HEK293 (cell line): ENCODE measurements at regions not wholly inside any gene's neighbourhood (a gene's known extent, or its start where the extent isn't known, plus 50 kb on each side); places are given as distances from the start of the nearest gene placed in this dataset.

Experiments
- CTCF ChIA-PET: fragments of 350-600 bp; formaldehyde crosslinking; extraction: SDS; loops from one replicate; lab custom pipeline; 2021; ENCODE audit warnings: antibody characterized with exemption; lab: Yijun Ruan, JAX
- POLR2A ChIA-PET: fragments of 300-600 bp; formaldehyde crosslinking; extraction: SDS; loops from one replicate; lab custom pipeline; 2020; ENCODE audit warnings: antibody characterized with exemption, inconsistent platforms; lab: Yijun Ruan, JAX
- H3K27ac ChIP-seq: fragments of 200-500 bp; sonication (Bioruptor generic); 2 replicates; pipeline ENCODE4 v1.5.1; 2014; ENCODE audit warnings: low read depth, low read length, control low read depth, inconsistent platforms; ENCODE audit errors: extremely low read depth
- H3K36me3 ChIP-seq, 2 experiments: fragments of 200-500 bp in 1 of 2; sonication (Bioruptor generic) in 1 of 2; 1 replicate in 1 of 2; 2 replicates in 1 of 2; pipeline ENCODE4 v1.5.1; 2014 to 2017; ENCODE audit warnings: inconsistent platforms in 2 of 2, low read length in 2 of 2; ENCODE audit not compliant: control insufficient read depth in 2 of 2, insufficient read depth in 1 of 2
- H3K4me1 ChIP-seq: fragments of 200-500 bp; sonication (Bioruptor generic); 2 replicates; pipeline ENCODE4 v1.5.1; 2014; ENCODE audit warnings: mild to moderate bottlenecking, low read length, inconsistent platforms; ENCODE audit not compliant: control insufficient read depth, insufficient read depth
- H3K4me3 ChIP-seq: 2 replicates; pipeline ENCODE4 v1.5.1; 2011; ENCODE audit warnings: low read depth, mild to moderate bottlenecking, control low read depth, low read length, moderate library complexity
- H3K9me3 ChIP-seq: fragments of 200-500 bp; sonication (Bioruptor generic); 2 replicates; pipeline ENCODE4 v1.5.1; 2014; ENCODE audit warnings: low read depth, low read length, inconsistent platforms; ENCODE audit not compliant: control insufficient read depth, insufficient read depth
- GLI2 ChIP-seq: fragments of 450-650 bp; formaldehyde crosslinking; IDR thresholded peaks from 2 replicates; pipeline ENCODE4; 2017; ENCODE audit warnings: missing biosample characterization, missing genetic modification characterization, low read depth, borderline replicate concordance
- GLIS1 ChIP-seq: fragments of 450-650 bp; formaldehyde crosslinking; IDR thresholded peaks from 2 replicates; pipeline ENCODE4 v1.5.1; 2016; ENCODE audit warnings: missing biosample characterization, missing genetic modification characterization
- IKZF3 ChIP-seq: fragments of 450-650 bp; IDR thresholded peaks from 2 replicates; pipeline ENCODE4 v1.5.0; 2018; ENCODE audit warnings: missing biosample characterization, mild to moderate bottlenecking, missing genetic modification characterization, moderate library complexity
- KLF9 ChIP-seq: fragments of 450-650 bp; formaldehyde crosslinking; IDR thresholded peaks from 2 replicates; pipeline ENCODE4 v1.5.1; 2016; ENCODE audit warnings: missing biosample characterization, missing genetic modification characterization, low read depth
- MZF1 ChIP-seq: fragments of 450-650 bp; formaldehyde crosslinking; IDR thresholded peaks from 2 replicates; pipeline ENCODE4 v1.5.1; 2017; ENCODE audit warnings: missing biosample characterization, missing genetic modification characterization, borderline replicate concordance
- OSR2 ChIP-seq: fragments of 450-650 bp; formaldehyde crosslinking; IDR thresholded peaks from 2 replicates; pipeline ENCODE4 v1.5.1; 2016; ENCODE audit warnings: missing biosample characterization, missing genetic modification characterization
- PATZ1 ChIP-seq: fragments of 450-650 bp; formaldehyde crosslinking; IDR thresholded peaks from 2 replicates; pipeline ENCODE4 v1.5.1; 2016; ENCODE audit warnings: missing biosample characterization, missing genetic modification characterization
- PRDM6 ChIP-seq: fragments of 450-650 bp; formaldehyde crosslinking; IDR thresholded peaks from 2 replicates; pipeline ENCODE4 v1.5.1; 2017; ENCODE audit warnings: missing biosample characterization, missing genetic modification characterization
- SCRT1 ChIP-seq: fragments of 450-650 bp; formaldehyde crosslinking; IDR thresholded peaks from 2 replicates; pipeline ENCODE4 v1.5.1; 2016; ENCODE audit warnings: missing biosample characterization, missing genetic modification characterization, borderline replicate concordance
- TRIM28 ChIP-seq: IDR thresholded peaks from 2 replicates; pipeline ENCODE4 v1.6.1; 2011; ENCODE audit warnings: low read length, control low read depth, borderline replicate concordance
- ZBTB17 ChIP-seq: fragments of 450-650 bp; formaldehyde crosslinking; IDR thresholded peaks from 2 replicates; pipeline ENCODE4 v1.5.1; 2016; ENCODE audit warnings: missing biosample characterization, missing genetic modification characterization
- ZIC2 ChIP-seq: fragments of 450-650 bp; formaldehyde crosslinking; IDR thresholded peaks from 2 replicates; pipeline ENCODE4 v1.5.1; 2016; ENCODE audit warnings: missing biosample characterization, missing genetic modification characterization
- ZNF133 ChIP-seq: fragments of 450-650 bp; formaldehyde crosslinking; IDR thresholded peaks from 2 replicates; pipeline ENCODE4 v1.5.1; 2016; ENCODE audit warnings: missing biosample characterization, missing genetic modification characterization
- ZNF2 ChIP-seq: fragments of 450-650 bp; formaldehyde crosslinking; IDR thresholded peaks from 2 replicates; pipeline ENCODE4 v1.5.1; 2016; ENCODE audit warnings: missing biosample characterization, missing genetic modification characterization
- ZNF221 ChIP-seq: fragments of 450-650 bp; formaldehyde crosslinking; IDR thresholded peaks from 2 replicates; pipeline ENCODE4 v1.5.1; 2017; ENCODE audit warnings: missing biosample characterization, missing genetic modification characterization, borderline replicate concordance
- ZNF239 ChIP-seq: fragments of 450-650 bp; formaldehyde crosslinking; IDR thresholded peaks from 2 replicates; pipeline ENCODE4 v1.5.1; 2016; ENCODE audit warnings: missing biosample characterization, missing genetic modification characterization
- ZNF335 ChIP-seq: fragments of 450-650 bp; formaldehyde crosslinking; conservative IDR thresholded peaks from 2 replicates; pipeline ENCODE4 v1.5.1; 2016; ENCODE audit warnings: missing biosample characterization, missing genetic modification characterization
- ZNF391 ChIP-seq: fragments of 450-650 bp; formaldehyde crosslinking; IDR thresholded peaks from 2 replicates; pipeline ENCODE4 v1.5.1; 2016; ENCODE audit warnings: low read depth, missing biosample characterization, missing genetic modification characterization, borderline replicate concordance
- ZNF580 ChIP-seq: fragments of 450-650 bp; formaldehyde crosslinking; IDR thresholded peaks from 2 replicates; pipeline ENCODE4 v1.5.1; 2016; ENCODE audit warnings: missing biosample characterization, missing genetic modification characterization
- ZNF596 ChIP-seq: fragments of 450-650 bp; IDR thresholded peaks from 2 replicates; pipeline ENCODE4 v1.5.0; 2018; ENCODE audit warnings: missing biosample characterization, mild to moderate bottlenecking, missing genetic modification characterization, moderate library complexity
- ZNF600 ChIP-seq: fragments of 450-650 bp; formaldehyde crosslinking; IDR thresholded peaks from 2 replicates; pipeline ENCODE4 v1.5.1; 2016; ENCODE audit warnings: missing biosample characterization, missing genetic modification characterization
- ZNF624 ChIP-seq: fragments of 450-650 bp; formaldehyde crosslinking; IDR thresholded peaks from 2 replicates; pipeline ENCODE4 v1.5.1; 2017; ENCODE audit warnings: missing biosample characterization, missing genetic modification characterization
- ZNF629 ChIP-seq: fragments of 450-650 bp; formaldehyde crosslinking; IDR thresholded peaks from 2 replicates; pipeline ENCODE4 v1.5.1; 2017; ENCODE audit warnings: missing biosample characterization, missing genetic modification characterization
- ZNF664 ChIP-seq: fragments of 450-650 bp; formaldehyde crosslinking; IDR thresholded peaks from 2 replicates; pipeline ENCODE4 v1.5.1; 2016; ENCODE audit warnings: missing biosample characterization, missing genetic modification characterization
- ZNF701 ChIP-seq: fragments of 450-650 bp; formaldehyde crosslinking; IDR thresholded peaks from 2 replicates; pipeline ENCODE4 v1.5.1; 2016; ENCODE audit warnings: missing biosample characterization, missing genetic modification characterization
- ZNF830 ChIP-seq: fragments of 450-650 bp; IDR thresholded peaks from 2 replicates; pipeline ENCODE4 v1.5.0; 2018; ENCODE audit warnings: missing biosample characterization, missing genetic modification characterization, low read depth, mild to moderate bottlenecking, moderate library complexity
- TF ChIP-seq, protein P1 (sequence below): fragments of 450-650 bp; formaldehyde crosslinking; IDR thresholded peaks from 2 replicates; pipeline ENCODE4 v1.5.1; 2016; ENCODE audit warnings: missing biosample characterization, missing genetic modification characterization

- Histone ChIP-seq H3K4me1 (peaks cover 8% of the 10 kb centered on the region), H3K9me3 (no peaks in the 10 kb centered on the region), H3K4me3 (no peak overlapping the region), H3K36me3 (no peaks in the 10 kb centered on the region), H3K27ac (no peak overlapping the region)
- ChIA-PET POLR2A (no interaction called here), CTCF (interaction anchor here (0.6 to 1.8 kb wide), 7 partner anchors 16 to 524 kb away, joined by 3 to 7 read pairs (median 4); partner anchors contain the start of gene MTOR)
- 0 out of 2 replicates have a peak, but pooled peaks have one; percentile 5 for TF ChIP-seq ZBTB17 (tag by site-specific recombination)
- TF ChIP-seq ZNF133 (tag by site-specific recombination) = no peak
- TF ChIP-seq KLF9 = no peak
- no peak for TF ChIP-seq ZNF701
- 0 out of 2 replicates have a peak, but pooled peaks have one; percentile 3 for TF ChIP-seq ZNF391 (tag by site-specific recombination)
- TF ChIP-seq SCRT1 (tag by site-specific recombination) = peak; percentile 1; the same call in 1 of the 2 replicates
- no peak for TF ChIP-seq ZNF600 (tag by site-specific recombination)
- TF ChIP-seq ZNF664 (tag by site-specific recombination) = peak; percentile 82
- TF ChIP-seq ZNF221 (tag by site-specific recombination) = no peak
- 0 out of 2 replicates have a peak, but pooled peaks have one; percentile 4 for TF ChIP-seq ZNF335
- TF ChIP-seq TRIM28 = no peak
Observed at GRCh38 chr1:10961300-10961833, 51.1 kb upstream of the TARDBP start.

DNA sequence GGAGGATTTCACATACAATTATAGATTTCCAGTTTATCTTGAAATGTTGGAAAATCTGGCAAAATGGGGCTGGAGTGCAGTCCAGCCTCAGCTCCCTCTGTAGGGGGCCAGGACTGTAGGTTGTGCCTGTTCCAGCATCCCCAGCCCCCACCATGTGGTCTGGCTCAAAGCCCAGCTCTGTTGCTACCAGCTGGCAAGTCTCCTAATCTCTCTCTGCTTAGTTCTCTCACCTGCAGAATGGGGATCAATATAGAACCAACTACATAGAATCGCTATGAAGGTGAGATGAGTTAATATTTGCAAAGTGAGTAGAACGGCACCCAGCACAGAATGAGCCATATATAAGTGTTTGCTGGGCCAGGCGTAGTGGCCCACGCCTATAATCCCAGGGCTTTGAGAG is 50.0 kb upstream of the TARDBP start:
- Histone ChIP-seq H3K4me3 (no peak overlapping the region), H3K36me3 (no peaks in the 10 kb centered on the region), H3K27ac (no peak overlapping the region)
- TF ChIP-seq PATZ1 (peak; percentile 56), MZF1 (tag by site-specific recombination) (peak; percentile 86; the same call in 1 of the 2 replicates), ZNF624 (tag by site-specific recombination) (no peak), GLI2 (tag by site-specific recombination) (no peak), ZBTB17 (tag by site-specific recombination) (0 out of 2 replicates have a peak, but pooled peaks have one; percentile 32), OSR2 (tag by site-specific recombination) (peak; percentile 62; the same call in 1 of the 2 replicates), ZIC2 (tag by site-specific recombination) (peak; percentile 71; the same call in 1 of the 2 replicates), ZNF830 (tag by site-specific recombination) (no peak), GLIS1 (tag by site-specific recombination) (peak; percentile 91), PRDM6 (tag by site-specific recombination) (peak; percentile 44; the same call in 1 of the 2 replicates), ZNF580 (no peak), ZNF2 (no peak), ZNF596 (tag by site-specific recombination) (0 out of 2 replicates have a peak, but pooled peaks have one; percentile 43), ZNF629 (tag by site-specific recombination) (0 out of 2 replicates have a peak, but pooled peaks have one; percentile 13), ZNF239 (tag by site-specific recombination) (no peak), IKZF3 (tag by site-specific recombination) (peak; percentile 23; the same call in 1 of the 2 replicates)
- TF ChIP-seq, protein P1, sequence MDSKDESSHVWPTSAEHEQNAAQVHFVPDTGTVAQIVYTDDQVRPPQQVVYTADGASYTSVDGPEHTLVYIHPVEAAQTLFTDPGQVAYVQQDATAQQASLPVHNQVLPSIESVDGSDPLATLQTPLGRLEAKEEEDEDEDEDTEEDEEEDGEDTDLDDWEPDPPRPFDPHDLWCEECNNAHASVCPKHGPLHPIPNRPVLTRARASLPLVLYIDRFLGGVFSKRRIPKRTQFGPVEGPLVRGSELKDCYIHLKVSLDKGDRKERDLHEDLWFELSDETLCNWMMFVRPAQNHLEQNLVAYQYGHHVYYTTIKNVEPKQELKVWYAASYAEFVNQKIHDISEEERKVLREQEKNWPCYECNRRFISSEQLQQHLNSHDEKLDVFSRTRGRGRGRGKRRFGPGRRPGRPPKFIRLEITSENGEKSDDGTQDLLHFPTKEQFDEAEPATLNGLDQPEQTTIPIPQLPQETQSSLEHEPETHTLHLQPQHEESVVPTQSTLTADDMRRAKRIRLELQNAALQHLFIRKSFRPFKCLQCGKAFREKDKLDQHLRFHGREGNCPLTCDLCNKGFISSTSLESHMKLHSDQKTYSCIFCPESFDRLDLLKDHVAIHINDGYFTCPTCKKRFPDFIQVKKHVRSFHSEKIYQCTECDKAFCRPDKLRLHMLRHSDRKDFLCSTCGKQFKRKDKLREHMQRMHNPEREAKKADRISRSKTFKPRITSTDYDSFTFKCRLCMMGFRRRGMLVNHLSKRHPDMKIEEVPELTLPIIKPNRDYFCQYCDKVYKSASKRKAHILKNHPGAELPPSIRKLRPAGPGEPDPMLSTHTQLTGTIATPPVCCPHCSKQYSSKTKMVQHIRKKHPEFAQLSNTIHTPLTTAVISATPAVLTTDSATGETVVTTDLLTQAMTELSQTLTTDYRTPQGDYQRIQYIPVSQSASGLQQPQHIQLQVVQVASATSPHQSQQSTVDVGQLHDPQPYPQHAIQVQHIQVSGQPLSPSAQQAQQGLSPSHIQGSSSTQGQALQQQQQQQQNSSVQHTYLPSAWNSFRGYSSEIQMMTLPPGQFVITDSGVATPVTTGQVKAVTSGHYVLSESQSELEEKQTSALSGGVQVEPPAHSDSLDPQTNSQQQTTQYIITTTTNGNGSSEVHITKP (tag by site-specific recombination) = peak; percentile 75
- TF ChIP-seq, all 188 proteins: peak for 11
- H3K9me3 ChIP-seq = no peaks in the 10 kb centered on the region
- H3K4me1 ChIP-seq = peaks cover 8% of the 10 kb centered on the region
- CTCF ChIA-PET = interaction anchor here (0.6 to 0.8 kb wide), 5 partner anchors 12 to 1013 kb away, joined by 3 to 4 read pairs (median 3); no protein-coding TSS in a partner anchor
- POLR2A ChIA-PET = no interaction called here
